ENCODE measurements at regions not wholly inside any gene's neighbourhood (a gene's known extent, or its start where the extent isn't known, plus 50 kb on each side); places are given as distances from the start of the nearest gene placed in this dataset.

GRCh38 chr4:174116021-174116420 lies 167.4 kb downstream of the FBXO8 start:
- TF ChIP-seq, protein P1, sequence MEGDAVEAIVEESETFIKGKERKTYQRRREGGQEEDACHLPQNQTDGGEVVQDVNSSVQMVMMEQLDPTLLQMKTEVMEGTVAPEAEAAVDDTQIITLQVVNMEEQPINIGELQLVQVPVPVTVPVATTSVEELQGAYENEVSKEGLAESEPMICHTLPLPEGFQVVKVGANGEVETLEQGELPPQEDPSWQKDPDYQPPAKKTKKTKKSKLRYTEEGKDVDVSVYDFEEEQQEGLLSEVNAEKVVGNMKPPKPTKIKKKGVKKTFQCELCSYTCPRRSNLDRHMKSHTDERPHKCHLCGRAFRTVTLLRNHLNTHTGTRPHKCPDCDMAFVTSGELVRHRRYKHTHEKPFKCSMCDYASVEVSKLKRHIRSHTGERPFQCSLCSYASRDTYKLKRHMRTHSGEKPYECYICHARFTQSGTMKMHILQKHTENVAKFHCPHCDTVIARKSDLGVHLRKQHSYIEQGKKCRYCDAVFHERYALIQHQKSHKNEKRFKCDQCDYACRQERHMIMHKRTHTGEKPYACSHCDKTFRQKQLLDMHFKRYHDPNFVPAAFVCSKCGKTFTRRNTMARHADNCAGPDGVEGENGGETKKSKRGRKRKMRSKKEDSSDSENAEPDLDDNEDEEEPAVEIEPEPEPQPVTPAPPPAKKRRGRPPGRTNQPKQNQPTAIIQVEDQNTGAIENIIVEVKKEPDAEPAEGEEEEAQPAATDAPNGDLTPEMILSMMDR (IDR thresholded peaks at IDR 0.05; ENCODE audit: borderline replicate concordance, insufficient read depth, low read depth, low read length): no peak
- H3K4me3 ChIP-seq (ENCODE audit: low read depth, low read length): no peak overlapping the region

GRCh38 chr4:174111422-174111821 lies 172.0 kb downstream of the FBXO8 start:
- TF ChIP-seq, protein P1 (IDR thresholded peaks at IDR 0.05; ENCODE audit: borderline replicate concordance, insufficient read depth, low read depth, low read length): no peak
- H3K4me3 ChIP-seq (ENCODE audit: low read depth, low read length): no peak overlapping the region

- TF ChIP-seq, protein P1 (IDR thresholded peaks at IDR 0.05; ENCODE audit: borderline replicate concordance, insufficient read depth, low read depth, low read length): no peak
Observed at GRCh38 chr4:174110180-174110579, 173.3 kb downstream of the FBXO8 start.

DNA sequence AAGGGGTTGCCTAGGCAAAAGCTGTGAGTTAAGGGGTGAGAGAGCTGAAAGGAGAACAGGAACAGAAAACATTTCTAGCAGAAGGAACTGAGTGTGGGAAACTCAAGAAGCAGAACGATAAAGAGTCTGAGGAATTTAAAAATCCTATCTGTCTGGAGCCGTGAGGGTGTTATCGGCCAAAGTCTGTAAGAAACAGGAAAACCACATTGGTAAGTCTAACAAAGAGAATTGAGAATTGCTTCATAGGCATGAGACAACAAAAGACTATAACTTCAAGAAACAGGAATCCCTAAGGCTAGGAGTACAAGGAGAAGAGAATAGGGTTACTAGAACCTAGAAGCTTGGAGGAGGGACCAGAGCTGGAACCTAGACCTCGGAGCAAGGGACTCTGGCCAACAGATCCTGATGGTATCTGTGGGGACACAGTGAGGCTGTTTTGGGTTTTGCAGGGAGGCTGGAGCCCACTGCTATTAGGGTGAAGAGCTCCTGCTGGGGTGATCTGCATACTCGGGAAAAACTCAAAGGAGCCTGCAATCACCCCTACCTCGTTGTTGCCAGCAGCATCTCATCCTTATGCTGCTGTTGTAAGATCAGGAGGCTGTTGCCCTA lies 175.6 kb downstream of the FBXO8 start:
- no peak overlapping the region for H3K4me3 ChIP-seq (ENCODE audit: low read depth, low read length)
- TF ChIP-seq, protein P1 (IDR thresholded peaks at IDR 0.05; ENCODE audit: borderline replicate concordance, insufficient read depth, low read depth, low read length): no peak

More at GRCh38 chr4:174110180-174110579, 173.3 kb downstream of the FBXO8 start:
- no peak overlapping the region for H3K4me3 ChIP-seq (ENCODE audit: low read depth, low read length)

DNA sequence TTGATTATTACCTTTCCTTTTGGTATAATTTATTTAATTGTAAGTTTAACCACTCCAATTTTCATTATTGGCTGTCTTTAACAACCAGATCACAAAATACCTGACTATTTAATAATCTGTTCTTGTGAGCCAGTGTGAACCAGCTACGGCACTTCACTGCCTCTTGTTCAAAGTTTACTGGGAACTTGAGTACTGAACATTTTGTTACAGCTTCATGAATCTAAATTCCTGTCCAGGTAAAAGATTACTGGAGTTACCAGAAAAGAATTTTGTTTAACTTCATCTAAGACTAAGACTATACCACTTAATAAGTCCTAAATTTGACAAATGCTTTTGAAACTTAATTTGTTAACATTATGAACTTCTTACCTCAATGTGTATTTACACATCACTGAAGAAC lies 178.3 kb downstream of the FBXO8 start:
- no peak overlapping the region for H3K4me3 ChIP-seq (ENCODE audit: low read depth, low read length)
- TF ChIP-seq, protein P1 (IDR thresholded peaks at IDR 0.05; ENCODE audit: borderline replicate concordance, insufficient read depth, low read depth, low read length): no peak

DNA sequence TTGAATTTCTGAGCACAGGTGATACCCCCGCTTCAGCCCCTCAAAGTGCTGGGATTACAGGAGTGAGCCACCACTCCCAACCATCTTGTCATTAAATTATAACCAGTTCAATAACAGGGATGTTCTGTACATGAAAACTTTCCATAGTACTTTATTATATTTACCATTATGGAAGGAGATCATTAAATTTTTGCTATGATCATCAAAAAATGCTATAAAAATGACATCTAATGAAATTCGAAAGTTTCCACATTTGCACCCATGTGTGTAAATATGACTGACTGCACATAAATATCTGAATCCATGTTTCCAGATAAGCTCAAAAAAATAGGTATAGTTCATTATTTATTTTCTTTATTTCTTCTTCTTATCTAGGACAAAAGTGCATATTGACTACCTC lies 182.6 kb downstream of the FBXO8 start:
- H3K4me3 ChIP-seq (ENCODE audit: low read depth, low read length): no peak overlapping the region
- TF ChIP-seq, protein P1 (IDR thresholded peaks at IDR 0.05; ENCODE audit: borderline replicate concordance, insufficient read depth, low read depth, low read length): no peak

DNA sequence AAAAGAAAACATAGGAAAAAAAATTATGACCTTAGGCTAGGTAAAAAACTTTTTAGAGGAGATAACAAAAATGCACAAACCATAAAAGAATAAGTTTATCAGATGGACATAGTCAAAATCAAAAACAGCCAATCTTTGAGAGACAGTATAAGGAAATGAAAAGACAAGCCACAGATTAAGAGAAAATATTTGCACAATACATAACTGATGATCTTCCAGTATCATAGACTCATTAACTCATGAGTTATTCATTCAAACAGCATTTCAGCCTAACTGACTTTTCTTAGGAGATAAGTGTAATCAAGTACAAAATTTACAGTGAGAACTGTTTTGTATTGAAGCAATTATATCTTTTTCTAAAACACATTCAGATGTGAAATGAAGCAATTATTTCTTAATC lies 183.8 kb downstream of the FBXO8 start:
- TF ChIP-seq, protein P1 (IDR thresholded peaks at IDR 0.05; ENCODE audit: borderline replicate concordance, insufficient read depth, low read depth, low read length): no peak
- no peak overlapping the region for H3K4me3 ChIP-seq (ENCODE audit: low read depth, low read length)
